Duodenal mucosa (tissue), 2 donors: ENCODE measurements at regions not wholly inside any gene's neighbourhood (a gene's known extent, or its start where the extent isn't known, plus 50 kb on each side); places are given as distances from the start of the nearest gene placed in this dataset.

Experiments
- H3K27ac ChIP-seq: one replicate; pipeline ENCODE4 v1.7.0; 2013; ENCODE audit warnings: low read depth, low read length
- H3K27me3 ChIP-seq, 2 donors: one replicate each; pipeline ENCODE4 v1.7.0; 2013; ENCODE audit warnings: low read length in 2 of 2, control low read depth in 1 of 2; ENCODE audit not compliant: insufficient read depth in 2 of 2, control insufficient read depth in 1 of 2
- H3K36me3 ChIP-seq, 2 donors: one replicate each; pipeline ENCODE4 v1.7.0; 2013; ENCODE audit warnings: low read length in 2 of 2, control low read depth in 1 of 2; ENCODE audit not compliant: insufficient read depth in 2 of 2, control insufficient read depth in 1 of 2
- H3K4me1 ChIP-seq, 2 donors: one replicate each; pipeline ENCODE4 v1.7.0; 2013; ENCODE audit warnings: low read length in 2 of 2, control low read depth in 1 of 2; ENCODE audit not compliant: insufficient read depth in 2 of 2, control insufficient read depth in 1 of 2
- H3K4me3 ChIP-seq, 2 donors: one replicate each; pipeline ENCODE4 v1.7.0; 2013; ENCODE audit warnings: low read length in 2 of 2, low read depth in 1 of 2
- H3K9ac ChIP-seq, 2 donors: one replicate each; pipeline ENCODE4 v1.7.0; 2013; ENCODE audit warnings: low read length in 2 of 2, low read depth in 1 of 2
- H3K9me3 ChIP-seq, 2 donors: one replicate each; pipeline ENCODE4 v1.7.0; 2013; ENCODE audit warnings: low read length in 2 of 2, control low read depth in 1 of 2; ENCODE audit not compliant: control insufficient read depth in 1 of 2

DNA sequence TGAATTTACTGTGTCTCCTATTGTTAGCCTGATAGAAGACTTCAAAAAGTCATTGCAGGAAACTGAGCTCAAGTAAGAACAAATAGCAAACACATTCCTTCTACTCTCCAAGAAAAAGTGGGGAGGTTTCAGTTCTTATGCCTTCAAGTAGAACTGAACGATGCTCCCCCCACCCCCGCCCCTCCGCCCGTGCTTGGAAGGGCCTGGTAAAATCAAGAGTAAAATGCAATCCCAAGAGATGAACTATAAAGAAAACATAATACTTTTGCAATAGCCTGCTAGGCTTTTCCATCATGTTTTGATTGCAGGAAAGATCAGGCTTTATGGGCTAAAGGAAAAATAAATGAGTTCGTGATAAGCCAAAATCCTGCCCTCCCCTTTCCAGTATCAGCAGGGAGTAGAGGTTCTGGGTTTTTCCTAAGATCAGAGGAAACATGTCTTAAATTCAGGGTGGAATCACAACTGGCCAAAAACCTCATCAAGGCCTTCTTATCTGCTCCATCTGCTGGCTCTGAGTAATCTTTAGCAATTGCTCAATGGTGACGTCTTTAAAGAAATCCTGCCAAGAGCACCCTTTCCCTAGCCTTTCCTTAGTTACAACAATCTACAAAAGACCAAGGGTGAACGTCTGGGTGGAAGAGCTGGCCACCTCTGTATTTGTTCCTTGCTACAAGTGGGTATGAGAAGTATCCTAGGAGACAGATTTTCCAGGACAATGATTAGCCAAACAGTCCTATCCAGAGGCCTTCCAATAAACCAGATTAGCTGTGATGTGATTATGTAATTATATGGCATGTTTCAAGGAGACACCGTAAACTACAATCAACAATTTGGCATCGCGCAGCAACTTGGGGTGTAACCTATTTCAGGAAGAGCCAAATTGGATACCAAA is 66.3 kb upstream of the FAM9C start:
- Histone ChIP-seq H3K4me1 (peaks cover 4 to 5% of the 10 kb centered on the region in 2 donors), H3K9ac (no peak overlapping the region), H3K36me3 (no peaks in the 10 kb centered on the region), H3K27ac (no peak overlapping the region), H3K9me3 (no peaks in the 10 kb centered on the region), H3K4me3 (no peak overlapping the region), H3K27me3 (no peaks in the 10 kb centered on the region)

- no peaks in the 10 kb centered on the region for H3K9me3 ChIP-seq
- H3K4me3 ChIP-seq, result no peak overlapping the region
- H3K36me3 ChIP-seq, result no peaks in the 10 kb centered on the region
- no peak overlapping the region for H3K27ac ChIP-seq
- no peak overlapping the region for H3K9ac ChIP-seq
- peaks cover 4 to 5% of the 10 kb centered on the region in 2 donors for H3K4me1 ChIP-seq
- H3K27me3 ChIP-seq, result no peaks in the 10 kb centered on the region
These were observed 65.4 kb upstream of the FAM9C start for GRCh38 chrX:13109817-13110216.

DNA sequence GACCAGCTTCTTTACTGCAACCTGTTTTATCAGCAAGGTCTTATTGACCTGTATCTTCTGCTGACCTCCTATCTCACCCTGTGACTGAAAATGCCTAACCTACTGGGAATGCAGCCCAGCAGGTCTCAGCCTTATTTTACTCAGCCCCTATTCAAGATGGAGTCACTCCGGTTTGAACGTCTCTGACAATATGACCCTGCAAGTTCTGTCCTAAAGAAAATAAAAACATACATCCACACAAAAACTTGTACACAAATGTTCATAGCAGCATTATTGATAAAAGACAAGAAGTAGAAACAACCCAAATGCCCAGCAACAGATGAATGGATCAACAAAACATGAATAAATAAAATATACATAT is 59.5 kb upstream of the FAM9C start:
- no peaks in the 10 kb centered on the region for H3K27me3 ChIP-seq
- H3K9me3 ChIP-seq, result no peaks in the 10 kb centered on the region
- H3K27ac ChIP-seq, result no peak overlapping the region
- H3K4me1 ChIP-seq, result peaks cover 15 to 27% of the 10 kb centered on the region in 2 donors
- H3K4me3 ChIP-seq, result no peak overlapping the region
- no peak overlapping the region for H3K9ac ChIP-seq
- H3K36me3 ChIP-seq, result no peaks in the 10 kb centered on the region

DNA sequence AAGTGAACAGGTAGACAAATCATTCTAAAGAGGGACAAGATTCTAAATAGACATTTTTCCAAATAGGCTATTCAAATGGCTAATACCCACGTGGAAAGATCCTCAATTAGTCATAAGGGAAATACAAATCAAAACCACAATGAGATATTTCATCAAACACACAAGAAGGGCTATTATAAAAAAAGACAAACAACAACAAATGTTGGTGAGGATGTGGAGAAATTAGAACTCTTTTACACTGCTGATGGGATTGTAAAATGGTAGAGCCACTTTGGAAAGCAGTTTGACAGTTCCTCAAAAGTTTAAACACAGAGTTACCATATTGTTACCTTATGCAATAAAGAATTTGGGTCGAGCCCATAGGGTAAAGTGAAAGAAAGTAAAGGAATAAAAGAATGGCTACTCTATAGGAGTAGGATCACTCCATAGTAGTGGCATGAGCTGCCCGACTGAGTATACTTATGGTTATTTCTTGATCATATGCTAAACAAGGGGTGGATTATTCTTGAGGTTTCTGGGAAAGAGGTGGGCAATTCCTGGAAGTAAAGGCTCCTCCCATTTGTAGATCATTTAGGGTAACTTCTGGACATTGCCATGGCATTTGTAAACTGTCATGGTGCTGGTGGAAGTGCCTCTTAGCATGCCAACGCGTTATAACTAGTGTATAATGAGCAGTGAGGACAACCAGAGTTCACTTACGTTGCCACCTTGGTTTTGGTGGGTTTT is 58.9 kb upstream of the FAM9C start:
- no peak overlapping the region for H3K27ac ChIP-seq

DNA sequence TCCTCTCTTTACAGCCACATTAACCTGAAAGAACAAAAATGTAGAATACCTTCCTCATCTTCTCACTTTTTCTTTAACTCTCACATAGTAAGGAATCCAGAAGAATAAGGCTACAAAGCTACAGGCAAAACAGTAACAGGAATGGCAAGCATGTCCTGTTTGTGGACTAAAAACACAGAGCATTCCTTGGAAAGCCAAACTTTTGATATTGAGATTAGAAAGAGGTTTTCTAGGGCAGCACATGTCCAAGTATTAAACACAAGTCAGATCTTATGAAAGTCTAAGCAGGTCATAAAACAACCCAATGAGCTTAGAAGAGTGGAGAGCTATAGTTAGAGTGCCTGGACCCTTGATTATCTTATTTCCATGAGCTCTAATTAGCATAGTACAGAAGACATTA is 58.2 kb upstream of the FAM9C start:
- no peak overlapping the region for H3K27ac ChIP-seq
- H3K4me1 ChIP-seq, result peaks cover 15 to 27% of the 10 kb centered on the region in 2 donors
- H3K9me3 ChIP-seq, result peaks cover 0 to 5% of the 10 kb centered on the region in 2 donors

More for the DNA sequence above, 58.9 kb upstream of the FAM9C start:
- Histone ChIP-seq H3K4me3 (no peak overlapping the region), H3K36me3 (no peaks in the 10 kb centered on the region), H3K4me1 (peaks cover 15 to 27% of the 10 kb centered on the region in 2 donors), H3K27me3 (no peaks in the 10 kb centered on the region), H3K9me3 (peaks cover 0 to 2% of the 10 kb centered on the region in 2 donors), H3K9ac (no peak overlapping the region)

GRCh38 chrX:13101441-13102139 is 57.2 kb upstream of the FAM9C start:
- peaks cover 0 to 5% of the 10 kb centered on the region in 2 donors for H3K9me3 ChIP-seq
- H3K27me3 ChIP-seq, result no peaks in the 10 kb centered on the region
- no peaks in the 10 kb centered on the region for H3K36me3 ChIP-seq
- no peak overlapping the region for H3K9ac ChIP-seq
- H3K27ac ChIP-seq, result peak overlapping the region; percentile 14
- H3K4me3 ChIP-seq, result no peak overlapping the region
- H3K4me1 ChIP-seq, result peaks cover 15 to 27% of the 10 kb centered on the region in 2 donors

More for the DNA sequence above, 58.2 kb upstream of the FAM9C start:
- no peaks in the 10 kb centered on the region for H3K27me3 ChIP-seq
- H3K36me3 ChIP-seq, result no peaks in the 10 kb centered on the region
- no peak overlapping the region for H3K4me3 ChIP-seq
- H3K9ac ChIP-seq, result no peak overlapping the region

DNA sequence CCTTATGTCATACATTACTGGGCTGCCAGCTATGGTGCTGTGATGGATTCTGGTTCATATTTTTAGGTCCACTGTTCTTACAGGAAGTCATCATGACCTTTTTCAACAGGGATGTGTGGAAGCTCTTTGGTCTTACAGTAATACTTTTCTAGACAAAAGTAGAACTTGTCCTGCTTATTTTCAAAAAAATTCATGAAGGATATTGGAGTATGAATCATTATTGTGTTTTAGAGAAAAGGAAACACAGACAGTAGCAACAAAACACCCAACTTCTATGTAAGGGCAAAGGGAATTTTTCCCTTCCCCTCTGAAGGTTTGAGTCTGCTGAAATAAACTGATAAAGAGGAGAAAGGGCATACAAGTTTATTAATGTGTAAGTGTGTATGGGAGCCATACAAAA is 54.7 kb upstream of the FAM9C start:
- no peak overlapping the region for H3K4me3 ChIP-seq
- no peak overlapping the region for H3K9ac ChIP-seq
- H3K36me3 ChIP-seq, result no peaks in the 10 kb centered on the region
- H3K27me3 ChIP-seq, result no peaks in the 10 kb centered on the region
- H3K27ac ChIP-seq, result no peak overlapping the region
- peaks cover 15 to 32% of the 10 kb centered on the region in 2 donors for H3K4me1 ChIP-seq
- H3K9me3 ChIP-seq, result peaks cover 0 to 5% of the 10 kb centered on the region in 2 donors

- peaks cover 0 to 5% of the 10 kb centered on the region in 2 donors for H3K9me3 ChIP-seq
- no peak overlapping the region for H3K27ac ChIP-seq
- no peak overlapping the region for H3K4me3 ChIP-seq
- no peaks in the 10 kb centered on the region for H3K27me3 ChIP-seq
- no peak overlapping the region for H3K9ac ChIP-seq
- H3K36me3 ChIP-seq, result no peaks in the 10 kb centered on the region
- peaks cover 9 to 23% of the 10 kb centered on the region in 2 donors for H3K4me1 ChIP-seq
These were observed 52.3 kb upstream of the FAM9C start for GRCh38 chrX:13096728-13097127.

DNA sequence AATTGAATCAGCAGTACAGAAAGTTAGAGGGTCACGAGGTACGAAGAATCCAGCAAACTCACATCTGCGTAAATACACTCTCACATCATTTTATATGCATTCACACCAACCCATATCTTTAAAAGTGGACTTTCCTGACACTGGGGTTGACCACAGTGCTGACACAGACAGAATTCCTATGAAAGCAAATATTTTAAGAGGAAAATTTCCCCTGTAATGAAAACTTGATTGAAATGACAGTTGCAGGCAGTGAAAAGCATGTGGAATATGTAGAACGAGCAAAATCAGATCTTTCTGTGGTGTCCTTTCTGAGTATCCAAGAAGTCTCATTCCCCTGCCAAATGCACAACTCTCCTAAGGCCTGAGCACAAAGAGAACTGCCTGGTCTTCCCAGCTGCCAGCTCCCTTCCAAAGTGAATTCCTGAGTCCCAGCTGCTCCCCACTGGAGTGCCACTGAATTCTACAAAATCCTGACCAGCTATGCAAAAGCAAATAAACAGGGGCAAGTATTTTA is 50.5 kb upstream of the FAM9C start:
- Histone ChIP-seq H3K4me3 (no peak overlapping the region), H3K4me1 (peaks cover 8 to 13% of the 10 kb centered on the region in 2 donors), H3K27me3 (no peaks in the 10 kb centered on the region), H3K9me3 (peaks cover 0 to 5% of the 10 kb centered on the region in 2 donors), H3K36me3 (no peaks in the 10 kb centered on the region), H3K27ac (no peak overlapping the region), H3K9ac (no peak overlapping the region)
